ENCODE measurements at regions not wholly inside any gene's neighbourhood (a gene's known extent, or its start where the extent isn't known, plus 50 kb on each side); places are given as distances from the start of the nearest gene placed in this dataset.

- no peaks in the 10 kb centered on the region for H3F3A ChIP-seq (ENCODE audit: control insufficient read depth, insufficient read depth)
- H3K4me1 ChIP-seq (ENCODE audit: control insufficient read depth, low read length), result peaks cover 9% of the 10 kb centered on the region
- no peaks in the 10 kb centered on the region for H3K9me2 ChIP-seq (replicated peaks; ENCODE audit: control insufficient read depth, low read length)
- no peaks in the 10 kb centered on the region for H3K79me2 ChIP-seq (ENCODE audit: control insufficient read depth, low read length)
- peaks cover 46% of the 10 kb centered on the region for H3K27me3 ChIP-seq (ENCODE audit: control insufficient read depth, low read length)
- TF ChIP-seq CTCF (IDR thresholded peaks at IDR 0.05; ENCODE audit: low read depth, low read length, poor library complexity, severe bottlenecking), result no peak
- TF ChIP-seq EZH2phosphoT487 (IDR thresholded peaks at IDR 0.05; ENCODE audit: borderline replicate concordance, low read length), result no peak
- no peaks in the 10 kb centered on the region for H3K9me3 ChIP-seq (ENCODE audit: control insufficient read depth, insufficient read depth, low read length)
- H3K27ac ChIP-seq (ENCODE audit: low read depth, low read length), result no peak overlapping the region
- H3K4me2 ChIP-seq (ENCODE audit: low read length), result no peak overlapping the region
- no peak overlapping the region for H3K4me3 ChIP-seq (ENCODE audit: low read length)
- H3K36me3 ChIP-seq (ENCODE audit: control insufficient read depth, low read length), result no peaks in the 10 kb centered on the region
- no peaks in the 10 kb centered on the region for H4K20me1 ChIP-seq (ENCODE audit: control insufficient read depth, insufficient read depth, low read depth, low read length)
Observed at GRCh38 chr12:4214877-4215228, 58.7 kb upstream of the CCND2 start.

DNA sequence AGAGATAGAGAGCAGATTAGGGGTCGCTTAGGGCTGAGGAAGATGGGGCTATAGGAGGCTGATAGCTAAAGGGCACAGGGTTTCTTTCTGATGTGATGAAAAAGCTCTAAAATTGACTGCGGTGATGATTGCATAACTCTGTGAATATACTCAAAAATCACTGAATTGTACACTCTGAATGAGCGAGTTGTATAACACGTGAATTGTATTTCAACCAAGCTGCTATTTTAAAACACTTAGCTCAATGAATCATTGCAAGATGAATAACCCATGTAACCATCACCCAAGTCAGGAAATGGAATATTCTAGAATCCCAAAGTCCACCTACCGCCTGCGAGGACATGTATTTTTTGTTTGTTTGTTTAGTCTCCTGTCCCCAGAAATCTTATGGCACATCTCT lies 60.1 kb upstream of the CCND2 start:
- Histone ChIP-seq H3K4me1 (ENCODE audit: control insufficient read depth, low read length) (peaks cover 9% of the 10 kb centered on the region), H3K4me3 (ENCODE audit: low read length) (no peak overlapping the region), H3K27ac (ENCODE audit: low read depth, low read length) (no peak overlapping the region), H3K36me3 (ENCODE audit: control insufficient read depth, low read length) (no peaks in the 10 kb centered on the region), H4K20me1 (ENCODE audit: control insufficient read depth, insufficient read depth, low read depth, low read length) (no peaks in the 10 kb centered on the region), H3K4me2 (ENCODE audit: low read length) (no peak overlapping the region), H3K27me3 (ENCODE audit: control insufficient read depth, low read length) (peaks cover 43% of the 10 kb centered on the region), H3K79me2 (ENCODE audit: control insufficient read depth, low read length) (no peaks in the 10 kb centered on the region), H3F3A (ENCODE audit: control insufficient read depth, insufficient read depth) (no peaks in the 10 kb centered on the region), H3K9me3 (ENCODE audit: control insufficient read depth, insufficient read depth, low read length) (no peaks in the 10 kb centered on the region), H3K9me2 (replicated peaks; ENCODE audit: control insufficient read depth, low read length) (no peaks in the 10 kb centered on the region)
- TF ChIP-seq EZH2phosphoT487 (IDR thresholded peaks at IDR 0.05; ENCODE audit: borderline replicate concordance, low read length), result no peak
- TF ChIP-seq CTCF (IDR thresholded peaks at IDR 0.05; ENCODE audit: low read depth, low read length, poor library complexity, severe bottlenecking), result no peak

- Histone ChIP-seq H3K4me2 (ENCODE audit: low read length) (no peak overlapping the region), H3K9me2 (replicated peaks; ENCODE audit: control insufficient read depth, low read length) (no peaks in the 10 kb centered on the region), H3F3A (ENCODE audit: control insufficient read depth, insufficient read depth) (no peaks in the 10 kb centered on the region), H4K20me1 (ENCODE audit: control insufficient read depth, insufficient read depth, low read depth, low read length) (no peaks in the 10 kb centered on the region), H3K79me2 (ENCODE audit: control insufficient read depth, low read length) (no peaks in the 10 kb centered on the region), H3K27ac (ENCODE audit: low read depth, low read length) (no peak overlapping the region), H3K27me3 (ENCODE audit: control insufficient read depth, low read length) (peaks cover 38% of the 10 kb centered on the region), H3K4me1 (ENCODE audit: control insufficient read depth, low read length) (peaks cover 9% of the 10 kb centered on the region), H3K9me3 (ENCODE audit: control insufficient read depth, insufficient read depth, low read length) (no peaks in the 10 kb centered on the region), H3K4me3 (ENCODE audit: low read length) (no peak overlapping the region), H3K36me3 (ENCODE audit: control insufficient read depth, low read length) (no peaks in the 10 kb centered on the region)
- TF ChIP-seq EZH2phosphoT487 (IDR thresholded peaks at IDR 0.05; ENCODE audit: borderline replicate concordance, low read length) (no peak), CTCF (IDR thresholded peaks at IDR 0.05; ENCODE audit: low read depth, low read length, poor library complexity, severe bottlenecking) (no peak)
Observed at GRCh38 chr12:4212845-4213244, 60.7 kb upstream of the CCND2 start.

- Histone ChIP-seq H3K9me2 (replicated peaks; ENCODE audit: control insufficient read depth, low read length) (no peaks in the 10 kb centered on the region), H3K27me3 (ENCODE audit: control insufficient read depth, low read length) (peaks cover 27% of the 10 kb centered on the region)
- TF ChIP-seq CTCF (IDR thresholded peaks at IDR 0.05; ENCODE audit: low read depth, low read length, poor library complexity, severe bottlenecking) (no peak), EZH2phosphoT487 (IDR thresholded peaks at IDR 0.05; ENCODE audit: borderline replicate concordance, low read length) (no peak)
Observed at GRCh38 chr12:4211372-4211771, 62.2 kb upstream of the CCND2 start.

More at GRCh38 chr12:4211372-4211771, 62.2 kb upstream of the CCND2 start:
- H3K4me2 ChIP-seq (ENCODE audit: low read length), result no peak overlapping the region
- H3K79me2 ChIP-seq (ENCODE audit: control insufficient read depth, low read length), result no peaks in the 10 kb centered on the region
- no peak overlapping the region for H3K27ac ChIP-seq (ENCODE audit: low read depth, low read length)
- no peaks in the 10 kb centered on the region for H3K36me3 ChIP-seq (ENCODE audit: control insufficient read depth, low read length)
- no peaks in the 10 kb centered on the region for H4K20me1 ChIP-seq (ENCODE audit: control insufficient read depth, insufficient read depth, low read depth, low read length)
- peaks cover 9% of the 10 kb centered on the region for H3K4me1 ChIP-seq (ENCODE audit: control insufficient read depth, low read length)
- no peaks in the 10 kb centered on the region for H3K9me3 ChIP-seq (ENCODE audit: control insufficient read depth, insufficient read depth, low read length)
- H3K4me3 ChIP-seq (ENCODE audit: low read length), result no peak overlapping the region
- no peaks in the 10 kb centered on the region for H3F3A ChIP-seq (ENCODE audit: control insufficient read depth, insufficient read depth)

Data from DOHH2 (cell line).